ENCODE measurements at regions not wholly inside any gene's neighbourhood (a gene's known extent, or its start where the extent isn't known, plus 50 kb on each side); places are given as distances from the start of the nearest gene placed in this dataset.

GRCh38 chrX:22378296-22378695, 105.6 kb downstream of the CBLL2 start:
- POLR2A ChIA-PET, result no interaction called here
- no peak for DNase-seq (ENCODE audit: extremely low read depth in 1 of 4, low spot score in 3 of 4)
- CTCF ChIA-PET (ENCODE audit: low intra/inter-chr PET ratio), result no interaction called here
- 0% methylated on average over 4 of the region's 4 CpGs for WGBS (ENCODE audit: insufficient coverage, low coverage, missing lambda C conversion rate)
- no peak for ATAC-seq
- Histone ChIP-seq H3K27ac (ENCODE audit: extremely low read depth, low read depth, low read length) (no peak overlapping the region), H3K9ac (ENCODE audit: insufficient read depth in 1 of 2, low read depth in 2 of 2, low read length in 2 of 2) (no peak overlapping the region), H3K27me3 (ENCODE audit: control insufficient read depth in 2 of 2, insufficient read depth in 2 of 2, low read length in 2 of 2) (no peaks in the 10 kb centered on the region), H4K20me1 (replicated peaks; ENCODE audit: control insufficient read depth, insufficient read depth, low read length) (no peaks in the 10 kb centered on the region), H3K9me1 (ENCODE audit: control insufficient read depth, insufficient read depth, low read length) (no peaks in the 10 kb centered on the region), H3K36me3 (ENCODE audit: control insufficient read depth, insufficient read depth, low read length) (no peaks in the 10 kb centered on the region), H3K4me1 (replicated peaks in 1 of 2; ENCODE audit: control insufficient read depth in 2 of 2, insufficient read depth in 2 of 2, low read length in 2 of 2) (no peaks in the 10 kb centered on the region), H3K79me2 (ENCODE audit: control insufficient read depth, insufficient read depth, low read length) (no peaks in the 10 kb centered on the region), H3K4me2 (ENCODE audit: insufficient read depth, low read length) (no peak overlapping the region), H3K4me3 (no peak overlapping the region), H3K9me3 (replicated peaks; ENCODE audit: control insufficient read depth, insufficient read depth, low read depth, low read length) (no peaks in the 10 kb centered on the region), H2AFZ (ENCODE audit: low read depth, low read length) (no peak overlapping the region)
- no peak for TF ChIP-seq ZNF512 (tag; IDR thresholded peaks at IDR 0.05)
- no peak for TF ChIP-seq TBL1XR1 (IDR thresholded peaks at IDR 0.05; ENCODE audit: low read length in 2 of 2)
- TF ChIP-seq E2F3 (CRISPR knock-in tag; IDR thresholded peaks at IDR 0.05), result no peak
- TF ChIP-seq CHD4 (IDR thresholded peaks at IDR 0.05; ENCODE audit: insufficient read depth, insufficient replicate concordance, low read depth, low read length, poor library complexity, severe bottlenecking), result no peak
- no peak for TF ChIP-seq ZNF785 (CRISPR knock-in tag; IDR thresholded peaks at IDR 0.05)
- no peak for TF ChIP-seq SETDB1 (IDR thresholded peaks at IDR 0.05; ENCODE audit: low read length)
- TF ChIP-seq ZKSCAN8 (CRISPR knock-in tag; IDR thresholded peaks at IDR 0.05), result no peak
- no peak for TF ChIP-seq MECOM (CRISPR knock-in tag; IDR thresholded peaks at IDR 0.05)
- no peak for TF ChIP-seq HIVEP1 (CRISPR knock-in tag; IDR thresholded peaks at IDR 0.05)
- TF ChIP-seq PHF8 (IDR thresholded peaks at IDR 0.05; ENCODE audit: borderline replicate concordance, low read length), result no peak
- TF ChIP-seq ZNF76 (CRISPR knock-in tag; IDR thresholded peaks at IDR 0.05; ENCODE audit: borderline replicate concordance), result no peak
- BruUV-seq (replicated peaks), result no TSS peak
- in situ Hi-C loops (cut with MboI) (no loop called here), intact Hi-C loops (cut with micrococcal nuclease) (no loop called here)
- FAIRE-seq, result no peak
